ENCODE measurements at regions not wholly inside any gene's neighbourhood (a gene's known extent, or its start where the extent isn't known, plus 50 kb on each side); places are given as distances from the start of the nearest gene placed in this dataset.

- TF ChIP-seq TCF4 (CRISPR knock-in tag; IDR thresholded peaks at IDR 0.05; ENCODE audit: borderline replicate concordance) (no peak), ZC3H10 (CRISPR knock-in tag; IDR thresholded peaks at IDR 0.05) (no peak), ISL1 (CRISPR knock-in tag; IDR thresholded peaks at IDR 0.05) (no peak), PPARA (CRISPR knock-in tag; IDR thresholded peaks at IDR 0.05; ENCODE audit: borderline replicate concordance) (no peak), ZNF565 (CRISPR knock-in tag; conservative IDR thresholded peaks at IDR 0.05; ENCODE audit: low read depth) (no peak), PATZ1 (CRISPR knock-in tag; IDR thresholded peaks at IDR 0.05; ENCODE audit: borderline replicate concordance) (no peak), RARB (CRISPR knock-in tag; IDR thresholded peaks at IDR 0.05) (no peak)
Observed at GRCh38 chr12:111029305-111029704, 108.9 kb upstream of the MYL2 start (continued).

GRCh38 chr12:111028830-111029229, 108.5 kb upstream of the MYL2 start:
- no peak for ATAC-seq
- TF ChIP-seq RARB (CRISPR knock-in tag; IDR thresholded peaks at IDR 0.05) = no peak
- TF ChIP-seq ZNF8 (CRISPR knock-in tag; IDR thresholded peaks at IDR 0.05) = no peak
- no peak for TF ChIP-seq CSDC2 (CRISPR knock-in tag; IDR thresholded peaks at IDR 0.05)
- no peak for TF ChIP-seq TOX (CRISPR knock-in tag; IDR thresholded peaks at IDR 0.05; ENCODE audit: borderline replicate concordance)
- TF ChIP-seq ZFP30 (CRISPR knock-in tag; IDR thresholded peaks at IDR 0.05) = no peak
- no peak for TF ChIP-seq PPARA (CRISPR knock-in tag; IDR thresholded peaks at IDR 0.05; ENCODE audit: borderline replicate concordance)

- TF ChIP-seq CSRNP3 (CRISPR knock-in tag; IDR thresholded peaks at IDR 0.05) (no peak), ARNTL (CRISPR knock-in tag; IDR thresholded peaks at IDR 0.05; ENCODE audit: borderline replicate concordance, low read depth) (no peak), ESRRG (CRISPR knock-in tag; IDR thresholded peaks at IDR 0.05) (no peak), CREB5 (CRISPR knock-in tag; IDR thresholded peaks at IDR 0.05; ENCODE audit: low read depth) (no peak), RARB (CRISPR knock-in tag; IDR thresholded peaks at IDR 0.05) (no peak), TSHZ2 (CRISPR knock-in tag; IDR thresholded peaks at IDR 0.05) (no peak), ZFP30 (CRISPR knock-in tag; IDR thresholded peaks at IDR 0.05) (no peak), POU6F1 (CRISPR knock-in tag; IDR thresholded peaks at IDR 0.05; ENCODE audit: borderline replicate concordance, low read depth) (no peak), PPARA (CRISPR knock-in tag; IDR thresholded peaks at IDR 0.05; ENCODE audit: borderline replicate concordance) (no peak), ISL1 (CRISPR knock-in tag; IDR thresholded peaks at IDR 0.05) (no peak), ZNF70 (CRISPR knock-in tag; IDR thresholded peaks at IDR 0.05) (no peak), ZNF8 (CRISPR knock-in tag; IDR thresholded peaks at IDR 0.05) (no peak), BACH2 (CRISPR knock-in tag; IDR thresholded peaks at IDR 0.05; ENCODE audit: borderline replicate concordance) (no peak), OSR1 (CRISPR knock-in tag; IDR thresholded peaks at IDR 0.05) (no peak), TCF4 (CRISPR knock-in tag; IDR thresholded peaks at IDR 0.05; ENCODE audit: borderline replicate concordance) (no peak), PATZ1 (CRISPR knock-in tag; IDR thresholded peaks at IDR 0.05; ENCODE audit: borderline replicate concordance) (no peak), ZC3H10 (CRISPR knock-in tag; IDR thresholded peaks at IDR 0.05) (no peak)
- ATAC-seq = no peak
Observed at GRCh38 chr12:111027431-111027830, 107.1 kb upstream of the MYL2 start.
